ENCODE measurements at regions not wholly inside any gene's neighbourhood (a gene's known extent, or its start where the extent isn't known, plus 50 kb on each side); places are given as distances from the start of the nearest gene placed in this dataset.

DNA sequence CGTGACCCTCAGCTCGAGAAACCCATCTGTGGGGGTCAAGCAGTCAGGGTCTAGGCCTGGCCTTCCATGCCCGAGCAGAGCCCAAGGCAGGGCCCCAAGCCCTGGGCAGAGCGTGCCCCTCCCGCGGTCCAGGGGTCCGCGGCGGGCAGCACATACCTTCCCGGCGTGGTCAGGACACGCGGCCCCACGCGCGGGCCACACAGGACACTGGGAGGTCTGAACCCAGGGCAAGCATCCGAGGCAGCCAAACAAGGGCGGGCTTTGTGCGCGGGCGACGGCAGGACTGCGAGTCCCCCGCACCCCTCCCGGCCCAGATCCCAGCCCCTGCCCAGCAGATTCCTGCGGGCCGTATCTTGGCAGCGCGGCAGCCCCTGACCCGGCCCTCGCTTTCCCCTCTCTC lies 61.6 kb upstream of the ACAN start:
- TF ChIP-seq, protein P1, sequence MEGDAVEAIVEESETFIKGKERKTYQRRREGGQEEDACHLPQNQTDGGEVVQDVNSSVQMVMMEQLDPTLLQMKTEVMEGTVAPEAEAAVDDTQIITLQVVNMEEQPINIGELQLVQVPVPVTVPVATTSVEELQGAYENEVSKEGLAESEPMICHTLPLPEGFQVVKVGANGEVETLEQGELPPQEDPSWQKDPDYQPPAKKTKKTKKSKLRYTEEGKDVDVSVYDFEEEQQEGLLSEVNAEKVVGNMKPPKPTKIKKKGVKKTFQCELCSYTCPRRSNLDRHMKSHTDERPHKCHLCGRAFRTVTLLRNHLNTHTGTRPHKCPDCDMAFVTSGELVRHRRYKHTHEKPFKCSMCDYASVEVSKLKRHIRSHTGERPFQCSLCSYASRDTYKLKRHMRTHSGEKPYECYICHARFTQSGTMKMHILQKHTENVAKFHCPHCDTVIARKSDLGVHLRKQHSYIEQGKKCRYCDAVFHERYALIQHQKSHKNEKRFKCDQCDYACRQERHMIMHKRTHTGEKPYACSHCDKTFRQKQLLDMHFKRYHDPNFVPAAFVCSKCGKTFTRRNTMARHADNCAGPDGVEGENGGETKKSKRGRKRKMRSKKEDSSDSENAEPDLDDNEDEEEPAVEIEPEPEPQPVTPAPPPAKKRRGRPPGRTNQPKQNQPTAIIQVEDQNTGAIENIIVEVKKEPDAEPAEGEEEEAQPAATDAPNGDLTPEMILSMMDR (conservative IDR thresholded peaks at IDR 0.05): no peak
- no peak for TF ChIP-seq EZH2 (IDR thresholded peaks at IDR 0.05; ENCODE audit: low read depth)
